Tibial artery (tissue), 4 donors: ENCODE measurements at regions not wholly inside any gene's neighbourhood (a gene's known extent, or its start where the extent isn't known, plus 50 kb on each side); places are given as distances from the start of the nearest gene placed in this dataset.

Experiments
- DNase-seq, 2 donors: peaks; one replicate each; pipeline ENCODE4 v3.0.0-alpha.2; 2019
- H3K27ac ChIP-seq, 2 donors: fragments of 200-600 bp; sonication (generic) in 1 of 2; 1 replicate in 1 of 2; 2 replicates in 1 of 2; pipeline ENCODE4 v1.5.1; 2018 to 2019; ENCODE audit warnings: mild to moderate bottlenecking in 1 of 2
- H3K27me3 ChIP-seq, 2 donors: fragments of 200-600 bp; sonication (generic) in 1 of 2; one replicate each; pipeline versions ENCODE4 v1.5.1 to v1.6.0; 2016 to 2019
- H3K36me3 ChIP-seq, 3 donors: fragments of 200-600 bp; sonication (generic) in 2 of 3; one replicate each; pipeline ENCODE4 v1.5.1; 2016 to 2019; ENCODE audit warnings: mild to moderate bottlenecking in 2 of 3
- H3K4me1 ChIP-seq, 4 donors: fragments of 200-600 bp; sonication (generic) in 2 of 4; 1 replicate in 3 of 4; 2 replicates in 1 of 4; pipeline ENCODE4 v1.5.1; 2016 to 2019
- H3K4me3 ChIP-seq, 2 donors: fragments of 200-600 bp; sonication (generic) in 1 of 2; 1 replicate in 1 of 2; 2 replicates in 1 of 2; pipeline ENCODE4 v1.5.1; 2018 to 2019; ENCODE audit warnings: mild to moderate bottlenecking in 2 of 2
- H3K9me3 ChIP-seq, 3 donors: fragments of 200-600 bp; sonication (generic) in 1 of 3; one replicate each; pipeline ENCODE4 v1.5.1; 2016 to 2019
- CTCF ChIP-seq, 2 experiments: fragments of 200-600 bp in 1 of 2; fragments of 450-650 bp in 1 of 2; IDR thresholded peaks; one replicate each; pipeline ENCODE4 v1.5.1; 2017 to 2019; ENCODE audit warnings: antibody characterized with exemption in 2 of 2, mild to moderate bottlenecking in 1 of 2, moderate library complexity in 1 of 2
- intact Hi-C: fragments of 100-400 bp; cut with DNase I; formaldehyde crosslinking; loops from one replicate; pipeline ENCODE4 v1.15.0; 2023; ENCODE audit warnings: low total_unique reads

- intact Hi-C loops: no loop called here
- no peak for DNase-seq
- no peak for TF ChIP-seq CTCF (IDR thresholded peaks at IDR 0.05)
Measured at GRCh38 chr4:171667906-171668305, 145.3 kb upstream of the GALNTL6 start.

DNA sequence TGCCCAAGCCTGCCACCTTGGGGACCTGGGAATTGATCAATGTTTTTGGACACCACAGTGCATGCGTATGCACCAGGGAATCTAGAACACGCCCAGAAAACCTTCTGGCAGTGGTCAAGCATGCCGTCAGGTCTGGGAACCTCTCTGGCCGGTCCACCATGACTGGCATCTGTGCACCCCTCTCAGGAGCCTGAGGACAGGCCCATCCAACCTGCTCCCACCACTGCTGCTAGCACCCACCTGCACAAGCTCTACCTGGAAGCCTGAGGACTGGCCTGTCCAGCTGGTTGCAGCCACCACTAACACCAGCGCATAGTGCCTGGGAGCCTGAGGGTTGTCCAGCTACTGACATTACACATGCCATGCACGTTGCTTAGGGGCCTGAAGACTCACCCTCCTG is 162.1 kb upstream of the GALNTL6 start:
- Histone ChIP-seq H3K36me3 (no peaks in the 10 kb centered on the region), H3K27ac (no peak overlapping the region), H3K27me3 (no peaks in the 10 kb centered on the region), H3K9me3 (peaks cover 0 to 6% (median 6%) of the 10 kb centered on the region in 3 donors), H3K4me3 (no peak overlapping the region), H3K4me1 (no peaks in the 10 kb centered on the region)
- intact Hi-C loops: no loop called here
- no peak for TF ChIP-seq CTCF (IDR thresholded peaks at IDR 0.05)
- DNase-seq: no peak

More at GRCh38 chr4:171667906-171668305, 145.3 kb upstream of the GALNTL6 start:
- Histone ChIP-seq H3K36me3 (no peaks in the 10 kb centered on the region), H3K27me3 (no peaks in the 10 kb centered on the region), H3K9me3 (no peaks in the 10 kb centered on the region), H3K4me1 (peaks cover 0 to 13% (median 0%) of the 10 kb centered on the region in 4 donors), H3K27ac (no peak overlapping the region), H3K4me3 (no peak overlapping the region)

DNA sequence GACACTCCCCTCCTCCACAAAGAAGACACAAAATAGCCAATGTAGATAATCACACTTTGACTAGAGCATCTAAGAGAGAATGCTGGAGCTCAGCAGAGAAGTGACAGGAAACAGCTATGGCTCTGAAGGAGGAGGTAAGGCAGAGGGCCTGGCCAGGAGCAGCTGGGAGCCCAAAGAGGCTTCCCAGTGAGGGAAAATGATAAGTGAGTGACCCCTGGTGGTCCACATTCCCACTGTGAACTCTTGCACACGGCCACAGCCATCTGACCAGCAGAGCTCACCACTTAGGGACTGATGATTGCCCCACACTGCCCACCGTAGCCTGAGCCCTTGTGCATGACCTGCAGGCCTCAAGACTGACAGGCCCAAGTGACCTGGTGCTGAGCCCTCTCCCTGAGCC is 162.7 kb upstream of the GALNTL6 start:
- intact Hi-C loops: no loop called here
- Histone ChIP-seq H3K9me3 (peaks cover 0 to 6% (median 6%) of the 10 kb centered on the region in 3 donors), H3K4me3 (no peak overlapping the region), H3K36me3 (no peaks in the 10 kb centered on the region), H3K4me1 (no peaks in the 10 kb centered on the region), H3K27me3 (no peaks in the 10 kb centered on the region), H3K27ac (no peak overlapping the region)
- no peak for DNase-seq
- TF ChIP-seq CTCF (IDR thresholded peaks at IDR 0.05): no peak

GRCh38 chr4:171648926-171649325 is 164.3 kb upstream of the GALNTL6 start:
- TF ChIP-seq CTCF (IDR thresholded peaks at IDR 0.05): no peak
- Histone ChIP-seq H3K36me3 (no peaks in the 10 kb centered on the region), H3K9me3 (peaks cover 0 to 6% (median 6%) of the 10 kb centered on the region in 3 donors), H3K27me3 (no peaks in the 10 kb centered on the region), H3K4me3 (no peak overlapping the region), H3K27ac (no peak overlapping the region), H3K4me1 (no peaks in the 10 kb centered on the region)
- intact Hi-C loops: no loop called here
- no peak for DNase-seq

GRCh38 chr4:171646984-171647383 is 166.2 kb upstream of the GALNTL6 start:
- Histone ChIP-seq H3K4me3 (no peak overlapping the region), H3K36me3 (no peaks in the 10 kb centered on the region), H3K9me3 (peaks cover 0 to 6% (median 6%) of the 10 kb centered on the region in 3 donors), H3K27ac (no peak overlapping the region), H3K27me3 (no peaks in the 10 kb centered on the region), H3K4me1 (no peaks in the 10 kb centered on the region)
- intact Hi-C loops: no loop called here
- TF ChIP-seq CTCF (IDR thresholded peaks at IDR 0.05): no peak
- DNase-seq: no peak

GRCh38 chr4:171644430-171645057 is 168.7 kb upstream of the GALNTL6 start:
- no peaks in the 10 kb centered on the region for H3K36me3 ChIP-seq
- TF ChIP-seq CTCF (IDR thresholded peaks at IDR 0.05): no peak
- no peaks in the 10 kb centered on the region for H3K4me1 ChIP-seq
- no peaks in the 10 kb centered on the region for H3K27me3 ChIP-seq
- H3K9me3 ChIP-seq: no peaks in the 10 kb centered on the region
- intact Hi-C loops: no loop called here
- no peak overlapping the region for H3K4me3 ChIP-seq
- H3K27ac ChIP-seq: no peak overlapping the region
- no peak for DNase-seq
